ENCODE measurements at regions not wholly inside any gene's neighbourhood (a gene's known extent, or its start where the extent isn't known, plus 50 kb on each side); places are given as distances from the start of the nearest gene placed in this dataset.

- no peak for DNase-seq (ENCODE audit: extremely low spot score)
- 82% methylated on average over 2 of the region's 2 CpGs for WGBS
- no peak overlapping the region for H3K4me3 ChIP-seq (ENCODE audit: low read depth, low read length)
These were observed 163.2 kb downstream of the SEM1 start for GRCh38 chr7:96546426-96546825.

GRCh38 chr7:96539471-96539870, 170.2 kb downstream of the SEM1 start:
- WGBS, result 93% methylated on average over 1 of the region's 1 CpG
- H3K4me1 ChIP-seq (ENCODE audit: insufficient read depth), result no peaks in the 10 kb centered on the region
- DNase-seq (ENCODE audit: extremely low spot score), result no peak

More at GRCh38 chr7:96546426-96546825, 163.2 kb downstream of the SEM1 start:
- Histone ChIP-seq H3K36me3 (ENCODE audit: insufficient read depth) (no peaks in the 10 kb centered on the region), H3K4me1 (ENCODE audit: insufficient read depth) (no peaks in the 10 kb centered on the region), H3K27ac (ENCODE audit: low read depth) (no peak overlapping the region)

GRCh38 chr7:96538632-96539031, 171.0 kb downstream of the SEM1 start:
- Histone ChIP-seq H3K4me1 (ENCODE audit: insufficient read depth) (no peaks in the 10 kb centered on the region), H3K4me3 (ENCODE audit: low read depth, low read length) (no peak overlapping the region), H3K36me3 (ENCODE audit: insufficient read depth) (no peaks in the 10 kb centered on the region), H3K27ac (ENCODE audit: low read depth) (no peak overlapping the region)
- WGBS, result 66% methylated on average over 2 of the region's 2 CpGs
- no peak for DNase-seq (ENCODE audit: extremely low spot score)

More at GRCh38 chr7:96539471-96539870, 170.2 kb downstream of the SEM1 start:
- Histone ChIP-seq H3K4me3 (ENCODE audit: low read depth, low read length) (no peak overlapping the region), H3K36me3 (ENCODE audit: insufficient read depth) (no peaks in the 10 kb centered on the region), H3K27ac (ENCODE audit: low read depth) (no peak overlapping the region)

GRCh38 chr7:96534221-96534620, 175.4 kb downstream of the SEM1 start:
- H3K4me1 ChIP-seq (ENCODE audit: insufficient read depth), result no peaks in the 10 kb centered on the region
- no peak overlapping the region for H3K4me3 ChIP-seq (ENCODE audit: low read depth, low read length)
- H3K36me3 ChIP-seq (ENCODE audit: insufficient read depth), result no peaks in the 10 kb centered on the region
- WGBS, result 62% methylated on average over 3 of the region's 3 CpGs
- no peak for DNase-seq (ENCODE audit: extremely low spot score)
- H3K27ac ChIP-seq (ENCODE audit: low read depth), result no peak overlapping the region

GRCh38 chr7:96532428-96532935, 177.2 kb downstream of the SEM1 start:
- Histone ChIP-seq H3K4me1 (ENCODE audit: insufficient read depth) (no peaks in the 10 kb centered on the region), H3K27ac (ENCODE audit: low read depth) (no peak overlapping the region), H3K4me3 (ENCODE audit: low read depth, low read length) (no peak overlapping the region), H3K36me3 (ENCODE audit: insufficient read depth) (no peaks in the 10 kb centered on the region)
- DNase-seq (ENCODE audit: extremely low spot score), result no peak
- WGBS, result 72% methylated on average over 2 of the region's 2 CpGs

DNA sequence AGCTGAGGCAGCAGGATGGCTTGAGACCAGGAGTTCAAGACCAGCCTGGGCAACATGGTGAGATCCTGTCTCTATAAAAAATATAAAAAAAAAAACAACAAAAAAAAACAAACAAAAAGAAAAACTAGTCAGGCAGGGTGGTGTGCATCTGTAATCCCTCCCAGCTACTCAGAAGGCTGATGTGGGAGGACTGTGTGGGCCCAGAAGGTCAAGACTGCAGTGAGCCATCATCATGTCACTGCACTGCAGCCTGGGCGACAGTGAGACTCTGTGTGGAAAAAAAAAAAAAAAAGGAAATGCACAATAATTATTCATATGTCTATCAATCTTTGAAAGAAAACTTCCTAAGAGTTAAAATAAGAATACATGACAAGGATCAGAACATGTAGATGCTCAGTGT, 178.3 kb downstream of the SEM1 start:
- no peak overlapping the region for H3K4me3 ChIP-seq (ENCODE audit: low read depth, low read length)
- H3K27ac ChIP-seq (ENCODE audit: low read depth), result no peak overlapping the region
- no peaks in the 10 kb centered on the region for H3K4me1 ChIP-seq (ENCODE audit: insufficient read depth)
- no peak for DNase-seq (ENCODE audit: extremely low spot score)
- WGBS, result 78% methylated on average over 1 of the region's 1 CpG
- no peaks in the 10 kb centered on the region for H3K36me3 ChIP-seq (ENCODE audit: insufficient read depth)

GRCh38 chr7:96530786-96531185, 178.9 kb downstream of the SEM1 start:
- Histone ChIP-seq H3K4me3 (ENCODE audit: low read depth, low read length) (no peak overlapping the region), H3K36me3 (ENCODE audit: insufficient read depth) (no peaks in the 10 kb centered on the region), H3K27ac (ENCODE audit: low read depth) (no peak overlapping the region), H3K4me1 (ENCODE audit: insufficient read depth) (no peaks in the 10 kb centered on the region)
- DNase-seq (ENCODE audit: extremely low spot score), result no peak
- WGBS, result 96% methylated on average over 1 of the region's 1 CpG

GRCh38 chr7:96527133-96527827, 182.4 kb downstream of the SEM1 start:
- Histone ChIP-seq H3K4me1 (ENCODE audit: insufficient read depth) (no peaks in the 10 kb centered on the region), H3K4me3 (ENCODE audit: low read depth, low read length) (no peak overlapping the region), H3K36me3 (ENCODE audit: insufficient read depth) (no peaks in the 10 kb centered on the region), H3K27ac (ENCODE audit: low read depth) (no peak overlapping the region)
- no peak for DNase-seq (ENCODE audit: extremely low spot score)
- 59% methylated on average over 9 of the region's 9 CpGs for WGBS

- Histone ChIP-seq H3K4me3 (ENCODE audit: low read depth, low read length) (no peak overlapping the region), H3K27ac (ENCODE audit: low read depth) (no peak overlapping the region), H3K4me1 (ENCODE audit: insufficient read depth) (no peaks in the 10 kb centered on the region), H3K36me3 (ENCODE audit: insufficient read depth) (no peaks in the 10 kb centered on the region)
- WGBS, result 51% methylated on average over 1 of the region's 1 CpG
- DNase-seq (ENCODE audit: extremely low spot score), result no peak
These were observed 183.2 kb downstream of the SEM1 start for GRCh38 chr7:96526496-96526895.

DNA sequence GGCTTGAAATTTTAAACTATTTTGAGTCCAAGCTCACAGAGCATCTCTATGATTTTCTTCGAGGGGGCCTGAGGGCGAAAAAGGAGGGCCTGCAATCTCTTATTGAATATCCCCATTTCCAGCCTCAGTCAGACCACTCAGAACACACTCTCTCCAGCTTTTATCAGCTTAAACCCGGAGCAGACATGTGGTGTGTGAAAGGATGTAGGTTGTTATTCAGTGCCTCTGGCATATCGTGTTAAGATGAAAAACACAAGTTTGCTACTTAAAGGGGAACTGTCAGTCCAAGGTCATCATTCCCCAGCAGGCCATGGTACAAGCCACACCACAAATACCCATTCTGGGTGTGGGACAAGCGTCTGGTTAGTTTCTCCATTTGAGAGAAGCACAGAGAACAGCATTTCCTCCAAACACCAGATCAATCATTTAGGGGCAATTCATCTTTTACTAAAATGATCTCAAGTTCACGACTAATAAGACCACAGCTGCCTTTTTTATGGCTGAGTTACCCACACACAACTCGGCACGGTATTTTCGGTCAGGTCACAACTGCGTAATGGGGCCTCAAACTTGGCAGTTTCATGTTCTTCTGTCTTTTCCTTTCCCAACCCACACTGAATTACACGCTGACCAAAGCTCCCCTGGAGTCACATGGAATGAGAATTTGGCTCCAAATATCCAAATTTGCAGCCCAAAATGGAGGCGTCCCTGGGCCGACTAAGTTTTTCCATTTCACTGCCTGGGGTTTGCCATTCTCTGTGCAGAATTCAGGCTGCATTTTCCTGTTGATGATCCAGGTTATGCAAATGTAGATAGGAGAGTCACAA, 188.4 kb downstream of the SEM1 start:
- no peaks in the 10 kb centered on the region for H3K36me3 ChIP-seq (ENCODE audit: insufficient read depth)
- H3K4me1 ChIP-seq (ENCODE audit: insufficient read depth), result no peaks in the 10 kb centered on the region
- WGBS, result 67% methylated on average over 13 of the region's 13 CpGs
- no peak for DNase-seq (ENCODE audit: extremely low spot score)
- no peak overlapping the region for H3K4me3 ChIP-seq (ENCODE audit: low read depth, low read length)
- H3K27ac ChIP-seq (ENCODE audit: low read depth), result no peak overlapping the region

DNA sequence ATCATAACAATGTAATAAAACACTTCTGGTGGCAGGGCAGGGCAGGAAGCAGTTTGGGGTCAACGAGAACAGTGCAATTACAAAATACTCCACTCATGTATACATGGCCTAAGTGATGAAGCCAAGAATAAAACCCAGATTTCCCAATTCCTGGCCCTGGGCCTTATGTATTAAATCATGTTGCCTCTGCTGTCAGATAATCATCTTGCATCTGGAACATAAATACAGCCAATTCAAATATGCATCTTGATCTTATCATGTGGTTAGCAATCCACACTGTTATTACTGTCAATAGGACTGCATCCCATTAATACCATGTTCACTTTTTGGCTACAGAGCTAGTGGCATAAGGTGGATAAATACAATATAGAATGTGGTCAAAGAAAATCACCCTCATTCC, 186.5 kb upstream of the SLC25A13 start:
- H3K4me3 ChIP-seq (ENCODE audit: low read depth, low read length), result no peak overlapping the region
- H3K4me1 ChIP-seq (ENCODE audit: insufficient read depth), result no peaks in the 10 kb centered on the region
- no peaks in the 10 kb centered on the region for H3K36me3 ChIP-seq (ENCODE audit: insufficient read depth)
- WGBS, result 22% methylated on average over 1 of the region's 1 CpG
- H3K27ac ChIP-seq (ENCODE audit: low read depth), result no peak overlapping the region
- DNase-seq (ENCODE audit: extremely low spot score), result no peak

DNA sequence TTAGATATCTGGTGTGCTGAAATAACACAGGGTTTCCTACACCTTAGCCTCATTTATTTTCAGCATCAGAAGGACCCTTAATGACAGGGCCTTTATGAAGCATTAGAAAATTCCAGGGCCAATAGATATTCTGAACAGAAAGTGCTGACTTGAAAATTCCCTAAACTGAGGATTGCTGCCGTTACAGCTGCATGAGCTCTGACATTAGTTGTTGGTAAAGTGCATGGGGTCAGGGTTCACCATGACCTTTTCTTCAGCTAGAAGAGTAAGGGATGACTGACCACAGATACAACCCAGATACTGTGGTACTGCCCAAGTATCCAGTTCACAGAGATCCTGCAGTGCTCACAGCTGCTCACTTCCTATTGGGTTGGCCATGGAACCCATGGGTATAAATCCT, 181.7 kb upstream of the SLC25A13 start:
- 63% methylated on average over 1 of the region's 1 CpG for WGBS
- no peak for DNase-seq (ENCODE audit: extremely low spot score)
- H3K4me3 ChIP-seq (ENCODE audit: low read depth, low read length), result no peak overlapping the region

GRCh38 chr7:96501318-96501717, 179.4 kb upstream of the SLC25A13 start:
- Histone ChIP-seq H3K4me3 (ENCODE audit: low read depth, low read length) (no peak overlapping the region), H3K4me1 (ENCODE audit: insufficient read depth) (no peaks in the 10 kb centered on the region), H3K27ac (ENCODE audit: low read depth) (no peak overlapping the region), H3K36me3 (ENCODE audit: insufficient read depth) (no peaks in the 10 kb centered on the region)
- no peak for DNase-seq (ENCODE audit: extremely low spot score)

More for the DNA sequence above, 181.7 kb upstream of the SLC25A13 start:
- H3K27ac ChIP-seq (ENCODE audit: low read depth), result no peak overlapping the region
- H3K36me3 ChIP-seq (ENCODE audit: insufficient read depth), result no peaks in the 10 kb centered on the region
- no peaks in the 10 kb centered on the region for H3K4me1 ChIP-seq (ENCODE audit: insufficient read depth)

DNA sequence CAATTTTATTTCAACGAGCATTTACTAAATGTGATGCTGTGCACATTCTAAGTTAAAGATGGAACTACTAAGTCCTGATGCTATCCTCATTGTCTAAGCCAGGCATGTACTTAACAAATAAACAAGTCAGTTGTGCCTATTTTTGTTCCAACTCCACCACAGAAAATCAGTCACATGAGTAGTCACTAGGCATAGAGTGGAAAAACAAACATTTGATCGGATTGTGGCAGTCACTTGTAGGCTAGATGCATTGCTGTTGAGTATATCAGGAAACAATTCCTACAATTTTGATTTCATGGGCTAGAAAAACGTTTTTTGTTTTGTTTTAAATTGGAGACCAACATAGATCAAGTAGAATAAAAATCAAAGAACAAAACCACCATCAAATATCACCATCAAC, 177.6 kb upstream of the SLC25A13 start:
- Histone ChIP-seq H3K36me3 (ENCODE audit: insufficient read depth) (no peaks in the 10 kb centered on the region), H3K27ac (ENCODE audit: low read depth) (no peak overlapping the region), H3K4me3 (ENCODE audit: low read depth, low read length) (no peak overlapping the region), H3K4me1 (ENCODE audit: insufficient read depth) (no peaks in the 10 kb centered on the region)
- no peak for DNase-seq (ENCODE audit: extremely low spot score)
- WGBS, result 59% methylated on average over 3 of the region's 3 CpGs

Data from urinary bladder (tissue), 3 donors.